ENCODE measurements at regions not wholly inside any gene's neighbourhood (a gene's known extent, or its start where the extent isn't known, plus 50 kb on each side); places are given as distances from the start of the nearest gene placed in this dataset.

DNA sequence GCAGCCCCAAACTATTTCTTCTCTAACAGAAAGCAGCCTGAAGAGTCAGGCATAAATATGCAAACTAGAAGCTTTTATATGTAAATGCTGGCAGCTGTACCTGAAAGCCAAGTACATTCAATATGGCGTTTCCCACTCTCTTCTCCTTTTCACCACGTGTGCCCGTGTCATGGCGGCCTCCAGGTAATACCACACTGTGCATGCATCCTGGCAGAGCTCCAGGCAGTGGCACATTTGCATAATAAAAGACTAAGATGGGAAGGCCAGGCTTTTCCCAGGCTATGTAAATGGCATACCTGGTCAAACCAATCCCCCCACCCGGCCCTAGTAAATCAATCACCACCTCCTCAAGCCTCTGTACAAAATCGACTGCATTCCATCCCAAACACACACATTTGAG lies 120.6 kb downstream of the MMUT start:
- H3K9me3 ChIP-seq (ENCODE audit: low read length): no peaks in the 10 kb centered on the region

DNA sequence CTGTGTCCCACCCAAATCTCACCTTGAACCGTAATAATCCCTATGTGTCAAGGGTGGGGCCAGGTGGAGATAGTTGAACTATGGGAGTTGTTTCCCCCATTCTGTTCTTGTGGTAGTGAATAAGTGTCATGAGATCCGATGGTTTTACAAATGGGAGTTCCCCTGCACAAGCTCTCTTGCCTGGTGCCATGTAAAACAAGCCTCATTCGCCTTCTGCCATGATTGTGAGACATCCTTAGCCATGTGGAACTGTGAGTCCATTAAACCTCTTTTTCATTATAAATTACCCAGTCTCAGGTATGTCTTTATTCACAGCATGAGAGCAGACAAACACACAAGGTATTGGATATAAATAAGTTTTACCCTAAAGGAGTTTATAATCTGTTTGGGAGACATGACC lies 121.2 kb downstream of the MMUT start:
- no peak overlapping the region for H3K9ac ChIP-seq (ENCODE audit: low read length)
- H3K4me3 ChIP-seq (ENCODE audit: low read depth, low read length, poor library complexity, severe bottlenecking): no peak overlapping the region
- H3K4me1 ChIP-seq (ENCODE audit: insufficient read depth, low read length, severe bottlenecking): no peaks in the 10 kb centered on the region
- TF ChIP-seq, protein P1, sequence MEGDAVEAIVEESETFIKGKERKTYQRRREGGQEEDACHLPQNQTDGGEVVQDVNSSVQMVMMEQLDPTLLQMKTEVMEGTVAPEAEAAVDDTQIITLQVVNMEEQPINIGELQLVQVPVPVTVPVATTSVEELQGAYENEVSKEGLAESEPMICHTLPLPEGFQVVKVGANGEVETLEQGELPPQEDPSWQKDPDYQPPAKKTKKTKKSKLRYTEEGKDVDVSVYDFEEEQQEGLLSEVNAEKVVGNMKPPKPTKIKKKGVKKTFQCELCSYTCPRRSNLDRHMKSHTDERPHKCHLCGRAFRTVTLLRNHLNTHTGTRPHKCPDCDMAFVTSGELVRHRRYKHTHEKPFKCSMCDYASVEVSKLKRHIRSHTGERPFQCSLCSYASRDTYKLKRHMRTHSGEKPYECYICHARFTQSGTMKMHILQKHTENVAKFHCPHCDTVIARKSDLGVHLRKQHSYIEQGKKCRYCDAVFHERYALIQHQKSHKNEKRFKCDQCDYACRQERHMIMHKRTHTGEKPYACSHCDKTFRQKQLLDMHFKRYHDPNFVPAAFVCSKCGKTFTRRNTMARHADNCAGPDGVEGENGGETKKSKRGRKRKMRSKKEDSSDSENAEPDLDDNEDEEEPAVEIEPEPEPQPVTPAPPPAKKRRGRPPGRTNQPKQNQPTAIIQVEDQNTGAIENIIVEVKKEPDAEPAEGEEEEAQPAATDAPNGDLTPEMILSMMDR (IDR thresholded peaks at IDR 0.05; ENCODE audit: low read length): no peak
- TF ChIP-seq EZH2 (IDR thresholded peaks at IDR 0.05; ENCODE audit: borderline replicate concordance, low read length): no peak
- H3K9me3 ChIP-seq (ENCODE audit: low read length): no peaks in the 10 kb centered on the region
- H3K27me3 ChIP-seq (ENCODE audit: insufficient read depth, low read length): no peaks in the 10 kb centered on the region
- H3K36me3 ChIP-seq (ENCODE audit: insufficient read depth, low read length): no peaks in the 10 kb centered on the region
- no peak overlapping the region for H3K4me2 ChIP-seq (ENCODE audit: low read length)
- H3K9me2 ChIP-seq (ENCODE audit: low read depth, low read length): no peaks in the 10 kb centered on the region
- no peaks in the 10 kb centered on the region for H3F3A ChIP-seq (ENCODE audit: insufficient read depth, low read length)
- H2AFZ ChIP-seq (ENCODE audit: low read length): no peak overlapping the region
- H4K20me1 ChIP-seq (ENCODE audit: insufficient read depth, low read length): no peaks in the 10 kb centered on the region
- no peaks in the 10 kb centered on the region for H3K79me2 ChIP-seq (ENCODE audit: insufficient read depth, low read length)
- no peak overlapping the region for H3K27ac ChIP-seq (ENCODE audit: low read depth, low read length, poor library complexity, severe bottlenecking)

More for the DNA sequence above, 120.6 kb downstream of the MMUT start:
- Histone ChIP-seq H3K27ac (ENCODE audit: low read depth, low read length, poor library complexity, severe bottlenecking) (no peak overlapping the region), H2AFZ (ENCODE audit: low read length) (no peak overlapping the region), H3K36me3 (ENCODE audit: insufficient read depth, low read length) (no peaks in the 10 kb centered on the region), H3K79me2 (ENCODE audit: insufficient read depth, low read length) (no peaks in the 10 kb centered on the region), H3K9me2 (ENCODE audit: low read depth, low read length) (no peaks in the 10 kb centered on the region), H3F3A (ENCODE audit: insufficient read depth, low read length) (no peaks in the 10 kb centered on the region), H3K4me3 (ENCODE audit: low read depth, low read length, poor library complexity, severe bottlenecking) (no peak overlapping the region), H3K9ac (ENCODE audit: low read length) (no peak overlapping the region), H3K27me3 (ENCODE audit: insufficient read depth, low read length) (no peaks in the 10 kb centered on the region), H3K4me2 (ENCODE audit: low read length) (no peak overlapping the region), H3K4me1 (ENCODE audit: insufficient read depth, low read length, severe bottlenecking) (no peaks in the 10 kb centered on the region), H4K20me1 (ENCODE audit: insufficient read depth, low read length) (no peaks in the 10 kb centered on the region)
- TF ChIP-seq, protein P1 (IDR thresholded peaks at IDR 0.05; ENCODE audit: low read length): no peak
- no peak for TF ChIP-seq EZH2 (IDR thresholded peaks at IDR 0.05; ENCODE audit: borderline replicate concordance, low read length)

DNA sequence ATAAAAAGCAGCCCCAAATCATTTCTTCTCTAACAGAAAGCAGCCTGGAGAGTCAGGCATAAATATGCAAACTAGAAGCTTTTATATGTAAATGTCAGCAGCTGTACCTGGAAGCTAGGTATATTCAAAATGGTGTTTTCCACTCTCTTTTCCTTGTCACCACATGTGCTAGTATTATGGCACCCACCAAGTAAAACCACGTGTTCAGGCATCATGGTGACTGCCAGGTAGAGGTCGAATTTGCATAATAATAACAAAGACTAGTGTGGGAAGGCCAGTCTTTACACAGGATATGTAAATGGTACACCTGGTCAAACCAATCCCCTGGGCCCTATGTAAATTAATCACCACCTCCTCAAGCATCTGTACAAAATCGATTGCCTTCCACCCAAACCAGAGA lies 124.0 kb downstream of the MMUT start:
- Histone ChIP-seq H4K20me1 (ENCODE audit: insufficient read depth, low read length) (no peaks in the 10 kb centered on the region), H3K4me1 (ENCODE audit: insufficient read depth, low read length, severe bottlenecking) (no peaks in the 10 kb centered on the region), H3K27ac (ENCODE audit: low read depth, low read length, poor library complexity, severe bottlenecking) (no peak overlapping the region), H3F3A (ENCODE audit: insufficient read depth, low read length) (no peaks in the 10 kb centered on the region), H3K9ac (ENCODE audit: low read length) (no peak overlapping the region), H3K27me3 (ENCODE audit: insufficient read depth, low read length) (no peaks in the 10 kb centered on the region), H3K4me3 (ENCODE audit: low read depth, low read length, poor library complexity, severe bottlenecking) (no peak overlapping the region), H3K9me3 (ENCODE audit: low read length) (no peaks in the 10 kb centered on the region), H2AFZ (ENCODE audit: low read length) (no peak overlapping the region), H3K9me2 (ENCODE audit: low read depth, low read length) (no peaks in the 10 kb centered on the region), H3K79me2 (ENCODE audit: insufficient read depth, low read length) (no peaks in the 10 kb centered on the region), H3K4me2 (ENCODE audit: low read length) (no peak overlapping the region), H3K36me3 (ENCODE audit: insufficient read depth, low read length) (no peaks in the 10 kb centered on the region)
- TF ChIP-seq EZH2 (IDR thresholded peaks at IDR 0.05; ENCODE audit: borderline replicate concordance, low read length): no peak
- TF ChIP-seq, protein P1 (IDR thresholded peaks at IDR 0.05; ENCODE audit: low read length): no peak

Measured in OCI-LY1 (cell line).